Fibroblast of skin of left biceps (primary cell): ENCODE measurements at regions not wholly inside any gene's neighbourhood (a gene's known extent, or its start where the extent isn't known, plus 50 kb on each side); places are given as distances from the start of the nearest gene placed in this dataset.
"Not testable (repeated sequence)": the region's sequence is repeated elsewhere in the genome, so short reads cannot be mapped to it uniquely, and the experiment has no call there.

Source experiments
- DNase-seq, 2 experiments: peaks; one replicate each; pipeline ENCODE4 v3.0.0-alpha.2; 2013; ENCODE audit warnings: low read depth in 2 of 2

DNA sequence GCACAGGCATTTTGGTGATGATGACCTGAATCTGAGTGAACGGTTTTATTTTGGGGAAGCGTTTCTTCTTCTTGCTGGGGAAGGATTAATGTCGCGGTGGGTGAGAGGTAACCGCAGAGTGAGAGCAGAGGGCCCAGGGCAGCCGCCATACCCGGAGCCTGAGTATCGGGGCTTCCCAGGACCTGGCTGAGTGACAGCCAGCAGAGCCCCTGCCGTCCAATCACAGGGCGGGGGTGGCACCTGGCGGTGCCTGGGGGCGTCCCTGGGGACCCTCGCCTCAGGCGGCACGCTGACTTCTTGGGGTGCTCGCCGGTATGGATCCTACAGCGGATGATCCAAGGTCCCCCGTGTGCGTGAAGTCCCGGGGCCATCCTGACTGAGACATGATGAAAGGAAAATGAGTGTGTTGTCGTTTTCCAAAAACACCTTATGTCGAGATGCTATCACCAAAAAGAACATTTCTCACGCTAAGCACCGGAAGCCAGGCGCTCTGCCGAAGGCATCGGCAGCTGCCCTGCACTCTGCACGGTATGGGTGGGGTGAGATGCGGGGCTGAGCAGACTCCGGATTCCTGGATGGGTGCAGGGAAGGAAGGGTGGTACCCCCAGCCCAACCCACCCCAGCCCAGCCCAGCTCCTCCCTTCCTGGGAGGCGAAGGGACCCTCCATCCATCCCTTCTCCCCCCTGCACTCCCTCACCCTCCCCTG, 227.9 kb upstream of the SHH start:
- DNase-seq, result no peak

DNA sequence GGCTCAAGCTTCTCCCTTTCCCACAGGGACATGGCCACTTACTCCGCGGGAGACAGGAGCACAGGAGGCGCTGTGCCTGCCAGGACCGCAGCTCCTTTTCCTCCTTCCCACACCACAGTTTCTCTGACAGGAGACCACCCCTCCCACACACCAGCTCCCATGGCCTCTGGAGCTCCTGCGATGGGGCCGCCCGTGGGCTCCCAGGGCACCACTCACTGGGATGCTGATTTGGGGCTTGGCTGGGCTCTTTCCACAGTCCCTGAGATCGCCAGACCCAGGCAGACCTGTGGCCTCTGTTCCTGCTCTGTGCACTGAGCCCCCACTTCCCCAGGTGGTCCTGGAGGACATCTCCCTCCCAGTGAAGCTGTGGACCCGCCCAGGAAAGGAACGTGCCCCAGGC, 226.9 kb upstream of the SHH start:
- DNase-seq, result no peak

DNA sequence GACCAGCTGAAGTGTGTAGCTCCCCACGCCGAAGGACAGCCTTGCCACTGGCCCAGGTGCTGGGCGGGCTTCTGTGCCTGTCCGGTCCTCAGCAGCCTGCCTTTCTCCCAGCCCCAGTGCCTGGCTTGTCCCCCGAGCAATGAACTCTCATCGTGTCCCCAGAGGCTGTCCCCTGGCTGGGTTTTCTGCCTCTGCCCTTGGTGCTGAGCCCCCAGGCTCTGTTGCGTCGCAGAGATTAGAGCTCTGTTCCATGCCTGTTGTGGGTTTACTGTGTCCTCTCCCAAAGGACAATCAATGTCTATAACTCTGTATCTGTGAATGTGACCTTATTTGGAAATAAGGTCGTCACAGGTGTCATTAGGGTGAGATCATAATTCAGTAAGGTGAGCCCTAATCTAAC, 226.1 kb upstream of the SHH start:
- DNase-seq, result no peak

DNA sequence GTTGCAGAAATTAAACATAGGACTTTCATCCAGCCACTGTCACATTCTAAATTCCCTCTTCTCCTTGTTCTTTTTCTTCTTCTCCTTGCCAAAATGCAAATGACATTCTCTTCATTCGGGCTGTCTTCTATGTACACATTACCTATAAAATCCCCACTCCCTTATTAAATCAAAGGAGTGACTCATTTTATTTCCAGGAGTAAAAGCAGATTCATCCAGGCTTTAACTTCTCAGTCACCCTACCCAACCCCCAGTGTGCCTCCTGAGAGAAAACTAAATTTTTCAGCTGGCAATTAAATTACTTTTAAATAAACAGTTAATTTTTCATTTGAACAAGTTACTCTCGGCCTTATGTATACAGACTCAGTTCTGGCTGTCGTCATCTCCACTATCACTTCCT, 223.9 kb upstream of the SHH start:
- no peak for DNase-seq

DNA sequence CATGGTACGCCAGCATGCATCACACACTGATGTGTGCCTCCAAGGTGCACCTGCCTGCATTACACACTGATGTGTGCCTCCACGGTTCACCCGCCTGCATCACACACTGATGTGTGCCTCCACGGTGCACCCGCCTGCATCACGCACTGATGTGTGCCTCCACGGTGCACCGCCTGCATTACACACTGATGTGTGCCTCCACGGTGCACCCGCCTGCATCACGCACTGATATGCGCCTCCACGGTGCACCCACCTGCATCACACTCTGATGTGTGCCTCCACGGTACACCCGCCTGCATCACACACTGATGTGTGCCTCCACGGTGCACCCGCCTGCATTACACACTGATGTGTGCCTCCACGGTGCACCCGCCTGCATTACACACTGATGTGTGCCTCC, 223.1 kb upstream of the SHH start:
- DNase-seq, result not testable (repeated sequence)

DNA sequence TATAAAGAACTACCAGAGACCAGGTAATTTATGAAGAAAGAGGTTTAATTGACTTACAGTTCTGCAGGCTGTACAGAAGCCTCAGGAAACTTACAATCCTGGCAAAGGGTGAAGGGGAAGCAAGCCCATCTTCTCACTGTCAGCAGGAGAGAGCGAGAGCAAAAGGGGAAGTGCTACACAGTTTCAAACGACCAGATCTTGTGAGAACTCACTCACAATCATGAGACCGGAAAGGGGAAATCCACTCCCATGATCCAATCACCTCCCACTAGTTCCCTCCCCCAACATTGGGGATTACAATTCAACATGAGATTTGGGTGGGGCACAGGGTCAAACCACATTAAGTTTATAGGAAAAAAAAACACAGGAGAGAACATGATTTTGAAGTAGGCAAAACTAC, 222.1 kb upstream of the SHH start:
- DNase-seq, result no peak

DNA sequence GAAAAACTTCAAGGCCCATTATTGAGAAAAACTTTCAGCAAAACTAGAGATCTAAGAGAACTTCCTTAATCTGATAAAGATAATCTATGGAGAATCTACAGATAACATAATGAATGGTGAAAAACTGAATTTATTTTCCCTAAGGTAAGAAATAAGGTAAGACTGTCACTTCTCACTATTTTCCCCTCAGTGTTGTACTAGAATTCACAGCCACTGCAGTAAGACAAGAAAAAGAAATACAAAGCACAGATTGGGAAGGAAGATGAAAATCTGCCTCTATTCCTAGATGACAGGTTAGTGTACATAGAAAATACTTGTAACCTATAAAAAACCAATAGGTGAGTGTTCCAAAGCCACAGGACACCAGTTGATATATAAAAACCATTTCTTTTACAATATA, 220.7 kb upstream of the SHH start:
- DNase-seq, result no peak

DNA sequence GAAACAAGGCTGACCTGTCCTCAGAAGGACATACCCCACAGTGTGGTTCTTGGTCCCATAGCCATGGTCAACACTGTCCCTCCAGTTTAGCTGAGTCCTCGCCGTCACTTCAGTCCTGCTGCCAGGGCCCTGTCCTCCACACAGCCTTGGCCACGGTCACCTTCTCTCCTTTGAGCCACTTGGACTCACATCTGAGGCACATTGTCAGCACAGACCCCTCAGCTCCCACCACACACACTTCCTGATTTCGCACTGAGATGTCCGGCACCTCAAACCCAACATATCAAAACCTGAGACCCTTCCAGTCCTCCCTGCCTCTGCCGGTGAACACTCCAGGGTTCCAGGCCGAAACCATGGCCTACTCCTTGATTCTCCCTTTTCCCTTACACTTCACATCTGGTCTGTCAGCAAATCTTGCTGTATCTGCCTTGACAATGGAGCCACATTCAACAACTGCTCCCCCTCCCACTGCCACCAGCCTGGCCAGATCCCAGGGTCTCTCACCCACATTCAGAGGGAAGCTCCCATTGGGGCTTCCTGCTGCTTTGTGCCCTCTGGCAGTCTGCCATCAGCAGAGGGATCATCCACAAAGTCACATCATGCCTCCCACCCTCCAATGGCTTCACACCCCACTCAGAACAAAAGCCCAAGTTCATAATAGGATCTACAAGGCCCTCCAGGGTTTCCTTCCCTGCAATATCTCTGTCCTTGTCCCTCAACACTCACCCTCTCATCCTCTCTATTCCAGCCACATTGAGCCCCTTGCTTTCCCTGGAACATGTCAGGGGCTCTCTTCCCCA, 219.6 kb upstream of the SHH start:
- DNase-seq, result no peak

DNA sequence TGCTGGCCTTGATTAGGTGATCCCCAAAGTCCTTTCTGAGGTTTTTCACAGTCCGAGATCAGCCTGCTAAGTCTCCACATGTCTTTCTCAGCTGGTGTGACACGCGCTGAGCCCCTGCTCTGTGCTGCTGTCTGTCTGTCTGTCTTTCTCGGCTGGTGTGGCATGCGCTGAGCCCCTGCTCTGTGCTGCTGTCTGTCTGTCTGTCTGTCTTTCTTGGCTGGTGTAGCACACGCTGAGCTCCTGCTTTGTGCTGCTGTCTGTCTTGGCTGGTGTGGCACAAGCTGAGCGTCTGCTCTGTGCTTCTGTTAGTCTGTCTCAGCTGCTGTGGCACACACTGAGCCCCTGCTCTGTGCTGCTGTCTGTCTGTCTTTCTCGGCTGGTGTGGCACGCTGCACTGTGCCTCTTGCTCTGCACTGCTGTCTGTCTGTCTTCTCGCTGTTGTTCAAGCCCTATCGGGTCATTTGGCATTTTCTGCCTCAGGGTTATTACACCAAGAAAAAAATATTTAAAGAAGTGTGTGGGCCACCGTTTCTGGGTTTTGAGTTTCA, 217.3 kb upstream of the SHH start:
- no peak for DNase-seq

DNA sequence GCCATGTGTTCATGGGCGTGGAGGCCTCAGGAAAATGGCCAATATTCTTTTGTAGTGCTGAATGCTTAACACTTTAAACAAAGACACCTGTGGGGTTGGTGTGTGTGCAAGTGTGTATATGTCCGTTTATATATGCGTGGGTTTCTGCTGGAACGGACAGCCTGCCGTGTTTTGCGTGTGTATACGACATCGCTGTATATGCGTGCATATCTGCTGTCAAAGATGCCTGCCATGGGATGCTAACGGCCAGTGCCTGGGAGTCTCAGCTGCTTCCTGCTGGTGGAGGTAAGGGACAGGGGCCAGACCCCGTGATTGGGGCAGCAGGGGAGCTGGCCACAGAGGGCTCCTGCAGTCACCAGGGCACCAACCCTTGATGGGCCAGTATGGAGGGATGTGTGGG, 216.3 kb upstream of the SHH start:
- no peak for DNase-seq

DNA sequence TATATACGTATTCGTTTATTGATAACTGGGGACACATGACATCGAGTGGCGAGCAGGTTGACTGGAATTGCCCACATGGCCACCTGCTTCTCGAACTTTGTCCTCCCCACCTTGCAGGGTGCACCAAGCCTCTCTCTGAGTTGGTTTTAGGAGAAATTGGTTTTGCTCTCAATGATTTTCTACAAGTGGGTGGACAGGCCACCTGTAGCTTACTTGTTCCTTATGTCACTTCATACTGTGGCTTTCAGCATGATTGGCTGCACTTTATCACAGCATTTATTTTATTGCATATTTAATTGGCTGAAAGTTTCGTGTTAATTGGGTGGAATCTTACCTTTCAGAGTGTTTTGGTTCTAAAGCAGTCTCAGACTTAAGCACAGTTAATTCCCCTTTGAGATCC, 215.6 kb upstream of the SHH start:
- DNase-seq, result no peak

DNA sequence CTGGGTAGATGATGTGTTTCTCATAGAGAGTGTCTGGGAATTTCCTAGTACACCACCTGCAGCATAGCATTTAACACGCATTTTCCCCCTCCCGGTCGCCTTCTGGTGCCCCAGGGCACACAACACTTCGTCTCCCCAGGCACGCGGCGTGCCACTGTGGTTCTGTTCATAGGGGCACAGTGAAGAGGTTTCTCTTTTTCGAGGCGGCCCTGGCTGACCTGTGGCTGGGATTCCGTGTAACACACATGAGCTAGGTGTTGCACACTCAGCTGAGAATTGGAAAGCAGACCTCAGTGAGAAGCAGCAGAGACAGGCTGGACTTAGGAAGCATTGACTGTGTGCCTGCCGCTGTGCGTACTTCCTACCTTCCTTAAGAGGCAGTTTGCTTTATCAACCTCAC, 214.3 kb upstream of the SHH start:
- no peak for DNase-seq

DNA sequence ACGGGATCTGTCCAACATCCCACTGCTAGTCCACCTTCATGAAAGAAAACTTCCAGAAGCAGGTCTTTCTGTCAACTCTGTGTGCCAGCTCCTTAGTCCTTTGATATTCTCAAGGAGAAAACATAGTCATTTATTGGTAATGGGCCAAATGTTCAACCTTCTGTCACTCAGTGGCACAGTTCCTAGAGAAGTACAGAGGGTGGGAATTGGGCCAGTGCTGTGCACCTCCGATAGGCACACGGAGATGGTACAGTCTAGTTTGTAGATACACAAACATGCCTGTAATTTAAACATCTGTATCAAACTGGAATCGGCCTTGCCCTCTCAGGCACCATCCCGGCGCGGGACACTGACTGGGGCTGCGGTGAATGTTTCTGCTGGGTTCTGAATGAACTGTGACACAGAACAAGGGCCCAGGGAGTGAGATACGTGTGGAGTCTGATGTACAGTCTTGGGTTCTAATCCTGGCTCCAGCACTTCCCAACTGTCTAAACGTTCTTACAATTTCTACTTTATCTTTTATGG, 213.9 kb upstream of the SHH start:
- DNase-seq, result no peak

DNA sequence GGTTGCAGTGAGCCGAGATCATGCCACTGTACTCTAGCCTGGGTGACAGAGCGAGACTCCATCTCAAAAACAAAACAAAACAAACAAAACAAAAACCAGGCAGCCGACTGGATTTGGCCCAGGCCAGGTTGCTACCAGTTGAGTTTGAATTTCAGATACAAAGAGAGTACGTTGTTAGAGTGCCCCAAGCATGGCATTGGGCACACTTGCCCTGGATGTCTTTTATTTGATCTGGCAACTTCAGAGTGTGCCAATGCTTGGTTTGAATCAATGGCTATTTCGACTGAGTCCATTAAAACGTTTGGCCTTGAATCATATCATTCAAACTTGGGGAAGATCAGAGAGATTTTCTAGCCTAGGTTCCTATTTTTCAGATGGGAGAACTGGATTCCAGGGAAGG, 213.4 kb upstream of the SHH start:
- DNase-seq, result no peak

DNA sequence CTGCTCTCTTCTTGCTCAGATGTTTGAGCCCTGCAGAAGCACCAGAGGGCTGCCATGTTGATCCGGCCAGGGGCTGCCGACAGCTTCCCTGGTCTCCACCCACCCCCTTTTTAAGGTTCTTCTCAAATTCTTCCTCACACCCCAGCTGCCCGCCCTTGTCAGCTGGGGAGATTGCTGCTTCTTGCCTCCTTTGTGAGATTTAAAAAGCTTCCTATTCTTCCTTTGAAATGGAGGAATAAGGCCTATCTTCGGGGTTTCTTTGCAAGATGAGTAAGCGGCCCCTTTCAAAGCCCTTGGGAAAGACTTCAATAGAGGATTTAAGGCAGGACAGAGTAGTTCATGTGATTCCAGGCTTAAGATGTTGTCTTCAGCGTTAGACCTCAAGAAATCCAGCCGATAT, 211.9 kb upstream of the SHH start:
- no peak for DNase-seq

DNA sequence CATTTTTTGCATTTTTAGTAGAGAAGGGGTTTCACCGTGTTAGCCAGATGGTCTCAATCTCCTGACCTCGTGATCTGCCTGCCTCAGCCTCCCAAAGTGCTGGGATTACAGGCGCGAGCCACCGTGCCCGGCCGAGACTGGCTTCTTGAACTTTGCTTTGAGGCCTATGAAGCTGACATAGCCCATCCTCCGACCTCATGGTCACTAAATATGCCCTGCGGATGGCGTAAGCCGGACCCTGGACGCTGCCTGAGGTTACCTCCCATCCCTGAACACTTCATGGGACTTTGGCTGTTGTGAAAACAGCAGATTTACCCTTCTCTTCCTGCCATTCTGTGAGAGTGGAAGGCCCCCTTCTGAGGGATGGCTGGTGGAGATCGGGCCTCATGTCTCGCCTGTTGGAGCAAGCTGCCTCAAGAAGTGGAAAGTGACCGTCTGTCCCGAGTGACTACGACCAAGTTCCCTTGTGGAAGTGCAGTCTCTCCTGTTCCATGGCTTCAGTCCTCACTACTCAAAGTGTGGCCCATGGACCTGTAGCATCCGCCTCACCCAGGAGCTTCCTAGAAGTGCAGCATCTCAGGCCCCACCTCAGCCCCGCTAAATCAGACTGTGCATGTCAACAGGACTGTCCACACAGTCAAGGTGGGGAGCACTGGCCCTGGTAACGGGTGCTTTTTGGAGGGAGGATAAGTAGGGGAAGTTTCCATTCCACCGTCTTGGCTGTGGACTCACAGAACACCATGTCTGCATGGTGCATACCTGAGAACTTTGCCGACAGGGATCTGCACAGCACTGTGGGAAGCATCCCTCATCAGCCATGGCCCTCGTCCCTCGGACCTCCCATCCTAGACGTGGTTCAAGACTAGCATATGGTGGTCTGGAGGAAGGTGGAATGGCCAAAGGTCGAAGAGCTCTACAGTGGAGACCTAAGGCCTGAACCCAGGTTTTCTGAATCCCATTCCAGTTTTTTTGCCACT, 210.5 kb upstream of the SHH start:
- DNase-seq, result no peak

DNA sequence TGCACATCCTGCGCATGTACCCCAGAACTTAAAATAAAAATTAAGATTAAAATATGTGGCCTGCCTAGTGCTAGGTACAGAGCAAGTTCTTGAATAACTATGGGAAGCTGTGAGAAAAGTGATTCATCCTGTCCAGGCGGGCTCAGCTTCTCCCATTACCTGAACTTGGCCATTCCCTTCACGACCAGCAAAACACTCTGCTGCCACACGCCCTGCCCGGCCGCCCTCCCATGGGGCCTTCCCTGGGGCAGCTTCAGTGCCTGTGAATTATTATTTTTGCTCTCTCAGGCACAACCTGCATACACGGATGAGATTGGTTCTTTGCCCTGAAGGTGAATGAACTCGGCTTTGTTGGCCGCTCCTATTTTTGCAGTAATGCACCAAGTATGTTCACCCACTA, 209.2 kb upstream of the SHH start:
- DNase-seq, result no peak

DNA sequence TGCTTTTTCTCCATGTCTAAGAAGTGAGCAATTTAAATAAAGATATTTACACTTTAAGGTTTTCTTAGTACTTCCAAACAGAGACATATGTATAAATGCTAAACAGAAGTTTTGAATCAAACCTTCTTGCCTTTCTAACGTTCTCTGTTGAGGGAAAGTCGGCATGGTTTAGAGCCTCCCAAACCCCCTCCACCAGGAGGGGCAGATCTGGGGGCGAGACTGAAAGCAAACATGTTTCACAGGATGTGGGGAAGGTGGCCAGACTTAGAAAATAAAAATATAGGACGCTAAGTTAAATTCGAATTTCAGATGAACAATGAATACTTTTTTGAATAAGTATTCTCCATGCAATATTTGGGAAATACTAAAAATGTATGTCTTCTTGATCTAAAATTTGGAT, 208.3 kb upstream of the SHH start:
- no peak for DNase-seq

DNA sequence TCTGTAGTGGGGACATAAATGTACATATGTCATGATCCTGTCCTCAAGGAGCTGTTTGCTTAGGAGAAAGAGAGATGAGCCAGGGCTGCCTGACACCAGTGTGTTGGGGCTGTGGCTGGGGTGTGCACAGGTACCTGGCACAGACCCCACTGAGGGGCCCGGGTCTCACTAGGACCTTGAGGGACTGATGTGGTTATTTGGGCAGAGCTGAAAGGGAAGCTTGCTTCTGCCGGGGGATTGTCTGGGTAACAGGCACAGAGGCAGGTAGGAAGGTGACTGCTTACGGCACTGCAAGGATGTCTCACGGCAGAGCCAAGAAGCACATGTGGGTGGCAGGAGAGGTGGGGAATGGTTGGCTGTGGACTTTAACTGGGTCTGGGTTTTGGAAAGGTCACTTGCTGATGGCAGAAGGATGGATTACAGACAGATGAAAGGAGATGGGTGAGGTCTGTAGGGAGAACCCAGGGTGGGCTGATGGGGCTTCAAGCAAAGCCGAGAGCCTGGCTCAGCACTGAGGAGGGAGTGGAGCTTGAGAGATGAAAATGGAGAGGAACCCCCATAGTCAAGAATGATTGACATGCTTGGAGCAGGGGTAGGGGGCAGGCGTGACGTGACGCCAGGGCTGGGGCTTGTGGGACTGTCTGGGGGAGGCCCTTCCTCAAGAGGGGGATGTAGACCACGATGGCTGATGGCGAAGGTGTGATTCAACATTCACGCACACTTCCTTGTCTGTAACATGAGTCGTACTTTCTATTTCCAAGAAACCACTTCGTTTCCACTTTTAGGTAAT, 207.7 kb upstream of the SHH start:
- no peak for DNase-seq

DNA sequence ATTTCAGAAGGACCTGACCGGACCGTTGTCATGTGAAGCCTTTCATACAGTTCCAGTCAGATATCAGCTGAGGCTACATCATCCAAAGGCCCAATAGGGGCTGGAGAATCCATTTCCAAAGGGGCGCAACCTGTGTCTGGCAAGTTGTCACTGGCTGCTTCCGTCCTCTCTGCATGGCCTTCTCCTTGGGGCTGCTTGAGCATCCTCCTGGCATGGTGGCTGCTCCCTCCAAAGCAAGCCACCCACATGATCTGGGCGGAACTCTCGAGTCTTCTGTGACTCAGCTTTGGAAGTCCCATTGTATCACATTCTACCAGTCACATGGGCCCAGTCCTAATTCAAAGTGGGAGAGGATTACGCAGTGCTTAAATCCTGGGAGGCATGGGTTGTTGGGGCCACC, 207.0 kb upstream of the SHH start:
- no peak for DNase-seq
